ENCODE measurements at regions not wholly inside any gene's neighbourhood (a gene's known extent, or its start where the extent isn't known, plus 50 kb on each side); places are given as distances from the start of the nearest gene placed in this dataset.

DNA sequence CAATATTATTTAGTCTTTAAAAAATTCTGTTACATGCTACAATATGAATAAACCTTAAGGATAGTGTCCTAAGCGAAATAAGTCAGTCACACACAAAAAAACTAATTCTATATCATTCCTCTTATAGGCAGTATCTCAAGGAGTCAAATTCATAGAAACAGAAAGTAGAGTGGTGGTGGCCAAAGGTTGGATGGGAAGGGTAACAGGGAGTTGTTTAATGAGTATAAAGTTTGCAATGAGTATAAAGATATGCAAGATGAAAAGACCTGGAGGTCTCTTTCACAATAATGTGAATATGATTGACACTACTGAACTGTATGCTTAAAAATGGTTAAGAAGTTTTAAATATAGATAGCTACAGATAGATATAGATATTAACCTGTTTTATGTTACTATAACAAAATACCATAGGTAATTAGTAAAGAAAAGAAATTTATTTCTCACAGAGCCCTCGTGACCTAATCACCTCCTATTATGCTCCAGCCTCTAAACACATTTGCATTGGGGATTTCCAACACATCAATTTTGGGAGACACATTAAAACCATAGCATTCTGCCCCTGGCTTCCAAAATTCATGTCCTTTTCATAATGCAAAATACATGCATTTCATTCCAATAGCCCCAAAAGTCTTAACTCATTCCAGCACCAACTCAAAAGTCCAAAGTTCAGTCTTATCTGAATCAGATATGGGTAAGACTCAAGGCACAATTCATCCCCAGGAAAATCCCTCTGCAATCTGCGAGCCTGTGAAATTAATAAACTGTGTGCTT, 93.6 kb downstream of the ATPSCKMT start:
- Histone ChIP-seq H3K27ac (replicated peaks) (no peak overlapping the region), H3K27me3 (ENCODE audit: low read depth) (peaks cover 24% of the 10 kb centered on the region), H3K36me3 (no peaks in the 10 kb centered on the region), H3K4me3 (no peak overlapping the region), H3K4me1 (no peaks in the 10 kb centered on the region), H3K9me3 (replicated peaks) (no peaks in the 10 kb centered on the region)
- no peak for DNase-seq
- intact Hi-C loops (cut with micrococcal nuclease): no loop called here
- TF ChIP-seq, protein P1, sequence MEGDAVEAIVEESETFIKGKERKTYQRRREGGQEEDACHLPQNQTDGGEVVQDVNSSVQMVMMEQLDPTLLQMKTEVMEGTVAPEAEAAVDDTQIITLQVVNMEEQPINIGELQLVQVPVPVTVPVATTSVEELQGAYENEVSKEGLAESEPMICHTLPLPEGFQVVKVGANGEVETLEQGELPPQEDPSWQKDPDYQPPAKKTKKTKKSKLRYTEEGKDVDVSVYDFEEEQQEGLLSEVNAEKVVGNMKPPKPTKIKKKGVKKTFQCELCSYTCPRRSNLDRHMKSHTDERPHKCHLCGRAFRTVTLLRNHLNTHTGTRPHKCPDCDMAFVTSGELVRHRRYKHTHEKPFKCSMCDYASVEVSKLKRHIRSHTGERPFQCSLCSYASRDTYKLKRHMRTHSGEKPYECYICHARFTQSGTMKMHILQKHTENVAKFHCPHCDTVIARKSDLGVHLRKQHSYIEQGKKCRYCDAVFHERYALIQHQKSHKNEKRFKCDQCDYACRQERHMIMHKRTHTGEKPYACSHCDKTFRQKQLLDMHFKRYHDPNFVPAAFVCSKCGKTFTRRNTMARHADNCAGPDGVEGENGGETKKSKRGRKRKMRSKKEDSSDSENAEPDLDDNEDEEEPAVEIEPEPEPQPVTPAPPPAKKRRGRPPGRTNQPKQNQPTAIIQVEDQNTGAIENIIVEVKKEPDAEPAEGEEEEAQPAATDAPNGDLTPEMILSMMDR (IDR thresholded peaks at IDR 0.05; ENCODE audit: borderline replicate concordance): no peak

DNA sequence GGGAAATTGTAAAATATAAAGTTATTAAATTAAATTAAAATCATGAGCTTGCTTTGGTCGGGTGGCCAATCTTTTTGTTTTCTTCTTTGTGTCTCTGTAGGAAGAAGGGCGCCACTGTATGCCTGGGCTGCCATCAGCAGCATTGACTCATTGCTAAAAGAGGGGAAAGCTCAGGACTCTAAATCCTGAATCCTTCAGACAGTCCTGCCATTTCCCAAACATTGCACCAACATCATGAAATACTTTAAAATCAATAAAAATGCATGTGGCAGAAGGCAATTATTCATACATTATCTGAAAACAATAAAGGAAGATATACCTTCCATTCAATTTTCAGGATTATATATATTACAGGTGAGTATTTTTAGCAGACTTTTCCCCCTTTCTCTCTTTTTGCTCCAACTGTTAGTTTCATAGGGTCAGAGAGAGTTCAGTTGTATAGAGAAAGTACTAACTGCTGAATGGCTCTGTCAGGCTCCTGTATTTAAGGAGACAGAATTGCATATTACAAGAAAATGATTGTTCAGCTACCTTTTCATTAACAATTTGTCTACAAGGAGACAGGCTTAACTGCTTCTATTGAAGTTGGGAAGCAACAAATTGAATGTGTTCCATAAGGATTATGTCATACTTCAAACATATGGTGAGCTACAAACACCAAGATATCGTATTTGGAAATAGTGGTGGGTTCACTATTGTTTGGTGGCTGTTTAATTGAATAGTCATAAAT, 95.7 kb downstream of the ATPSCKMT start:
- Histone ChIP-seq H3K27me3 (ENCODE audit: low read depth) (peaks cover 15% of the 10 kb centered on the region), H3K4me1 (no peaks in the 10 kb centered on the region), H3K9me3 (replicated peaks) (no peaks in the 10 kb centered on the region), H3K36me3 (no peaks in the 10 kb centered on the region), H3K27ac (replicated peaks) (no peak overlapping the region), H3K4me3 (no peak overlapping the region)
- intact Hi-C loops (cut with micrococcal nuclease): no loop called here
- TF ChIP-seq, protein P1 (IDR thresholded peaks at IDR 0.05; ENCODE audit: borderline replicate concordance): no peak
- DNase-seq: no peak

DNA sequence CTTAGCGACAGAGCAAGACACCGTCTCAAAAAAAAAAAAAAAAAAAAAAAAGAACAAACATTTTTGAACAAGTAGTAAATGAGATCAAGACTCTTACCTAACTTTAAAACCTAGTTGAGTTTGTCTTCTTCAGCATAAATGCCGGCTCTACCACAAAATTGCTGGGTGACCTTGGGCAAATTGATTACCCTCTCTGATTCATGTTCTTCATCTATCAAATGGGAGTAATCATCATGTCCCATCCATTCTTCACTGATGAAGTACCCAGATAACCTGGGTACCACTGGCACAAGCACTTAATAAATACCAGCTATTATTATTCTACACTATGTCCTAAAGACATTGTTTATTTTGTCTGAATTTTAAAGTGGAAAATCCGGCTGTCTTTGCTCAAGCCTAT, 96.3 kb downstream of the ATPSCKMT start:
- Histone ChIP-seq H3K4me1 (no peaks in the 10 kb centered on the region), H3K36me3 (no peaks in the 10 kb centered on the region), H3K27ac (replicated peaks) (no peak overlapping the region), H3K27me3 (ENCODE audit: low read depth) (peaks cover 15% of the 10 kb centered on the region), H3K9me3 (replicated peaks) (no peaks in the 10 kb centered on the region), H3K4me3 (no peak overlapping the region)
- no peak for DNase-seq
- intact Hi-C loops (cut with micrococcal nuclease): no loop called here
- TF ChIP-seq, protein P1 (IDR thresholded peaks at IDR 0.05; ENCODE audit: borderline replicate concordance): no peak

DNA sequence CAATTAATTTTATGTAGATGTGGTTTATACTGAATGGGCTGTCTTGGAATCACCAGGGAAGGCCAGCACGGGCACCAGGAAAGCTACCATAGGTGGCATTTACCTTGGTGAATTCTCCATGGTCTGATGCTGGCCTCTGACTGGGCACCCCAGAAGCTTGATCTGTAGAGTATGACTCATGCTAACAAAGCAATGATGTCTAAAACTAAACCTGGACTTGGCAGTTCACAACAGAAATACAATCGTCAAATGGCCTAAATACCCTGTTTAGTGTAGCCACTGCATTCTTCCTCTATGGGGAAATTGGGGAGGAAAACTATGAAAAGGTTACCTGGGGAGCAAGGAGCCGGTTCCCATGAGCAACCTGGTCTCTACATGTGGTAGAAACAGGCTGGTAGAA, 98.0 kb downstream of the ATPSCKMT start:
- H3K27me3 ChIP-seq (ENCODE audit: low read depth): peaks cover 17% of the 10 kb centered on the region
- H3K27ac ChIP-seq (replicated peaks): no peak overlapping the region
- no peaks in the 10 kb centered on the region for H3K9me3 ChIP-seq (replicated peaks)
- no peaks in the 10 kb centered on the region for H3K4me1 ChIP-seq
- no peak overlapping the region for H3K4me3 ChIP-seq
- intact Hi-C loops (cut with micrococcal nuclease): no loop called here
- TF ChIP-seq, protein P1 (IDR thresholded peaks at IDR 0.05; ENCODE audit: borderline replicate concordance): no peak
- no peak for DNase-seq
- H3K36me3 ChIP-seq: no peaks in the 10 kb centered on the region

DNA sequence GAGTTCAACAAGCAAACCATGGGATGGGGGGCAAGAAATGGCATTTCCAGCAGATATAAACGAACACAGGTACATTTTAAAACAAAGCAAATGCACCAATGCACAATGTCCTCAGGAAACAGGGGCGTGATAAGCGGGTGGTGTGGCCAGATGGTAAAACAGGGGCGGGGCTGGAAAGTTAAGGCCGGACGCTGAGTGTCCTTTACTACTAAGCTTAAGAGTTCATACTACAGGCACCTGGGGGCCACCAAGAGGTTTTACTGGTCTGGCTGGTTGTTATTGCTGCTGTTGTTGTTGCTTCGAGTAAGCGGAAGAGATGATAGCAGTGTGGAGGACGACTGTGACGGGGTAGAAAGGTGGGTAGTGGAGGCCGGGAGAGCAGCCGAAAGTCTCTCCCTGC, 99.8 kb downstream of the ATPSCKMT start:
- TF ChIP-seq, protein P1 (IDR thresholded peaks at IDR 0.05; ENCODE audit: borderline replicate concordance): no peak
- no peaks in the 10 kb centered on the region for H3K9me3 ChIP-seq (replicated peaks)
- no peaks in the 10 kb centered on the region for H3K36me3 ChIP-seq
- intact Hi-C loops (cut with micrococcal nuclease): no loop called here
- no peak for DNase-seq
- no peaks in the 10 kb centered on the region for H3K4me1 ChIP-seq
- H3K4me3 ChIP-seq: no peak overlapping the region
- H3K27ac ChIP-seq (replicated peaks): no peak overlapping the region
- H3K27me3 ChIP-seq (ENCODE audit: low read depth): peaks cover 21% of the 10 kb centered on the region

Measured in left ventricle myocardium inferior (tissue), 1 donor.